H1 (cell line): ENCODE measurements at regions not wholly inside any gene's neighbourhood (a gene's known extent, or its start where the extent isn't known, plus 50 kb on each side); places are given as distances from the start of the nearest gene placed in this dataset.

Source experiments
- CTCF ChIA-PET: fragments of 300-600 bp; sonication (Branson Sonifier 250); formaldehyde crosslinking; loops from one replicate; lab custom pipeline; 2021; ENCODE audit not compliant: partially characterized antibody; lab: Charles Lee
- POLR2A ChIA-PET: fragments of 300-600 bp; sonication (Branson Sonifier 250); formaldehyde crosslinking; loops from one replicate; lab custom pipeline; 2021; ENCODE audit warnings: inconsistent platforms; ENCODE audit not compliant: partially characterized antibody; lab: Charles Lee
- DNase-seq, 2 experiments: peaks; one replicate each; pipeline versions ENCODE4 v3.0.0 to v3.0.0-alpha.2; 2010 to 2022; ENCODE audit warnings: low spot score in 2 of 2, low read depth in 1 of 2, mixed read lengths in 1 of 2
- FAIRE-seq: peaks from 2 replicates; lab custom pipeline; 2011; peaks lifted over from hg19 to GRCh38; lab: Jason Lieb, UNC
- H2AFZ ChIP-seq: 2 replicates; pipeline ENCODE4 v1.8.1; 2012; ENCODE audit warnings: low read length, inconsistent platforms
- H2AK5ac ChIP-seq: 2 replicates; pipeline ENCODE4 v1.6.1; 2013; ENCODE audit warnings: low read depth, low read length
- H2BK120ac ChIP-seq: replicated peaks from 2 replicates; pipeline ENCODE3; 2013; ENCODE audit warnings: low read depth, low read length, inconsistent platforms
- H2BK12ac ChIP-seq: 2 replicates; pipeline ENCODE4 v1.6.1; 2013; ENCODE audit warnings: low read depth, low read length
- H2BK15ac ChIP-seq: 2 replicates; pipeline ENCODE4 v1.6.1; 2013; ENCODE audit warnings: low read length
- H2BK20ac ChIP-seq: 2 replicates; pipeline ENCODE4 v1.6.1; 2013; ENCODE audit warnings: low read length
- H2BK5ac ChIP-seq: 2 replicates; pipeline ENCODE4 v1.6.1; 2013; ENCODE audit warnings: low read depth, low read length
- H3K14ac ChIP-seq: 2 replicates; pipeline ENCODE4 v1.6.1; 2013; ENCODE audit warnings: inconsistent platforms; ENCODE audit not compliant: insufficient read length
- H3K18ac ChIP-seq: 2 replicates; pipeline ENCODE4 v1.6.1; 2013; ENCODE audit warnings: low read length; ENCODE audit errors: extremely low read depth
- H3K23ac ChIP-seq: 2 replicates; pipeline ENCODE4 v1.6.1; 2013; ENCODE audit warnings: inconsistent platforms; ENCODE audit not compliant: insufficient read length
- H3K23me2 ChIP-seq: 2 replicates; pipeline ENCODE4 v1.6.1; 2013; ENCODE audit warnings: low read depth, low read length
- H3K27ac ChIP-seq: 2 replicates; pipeline ENCODE4 v1.6.1; 2011; ENCODE audit warnings: low read depth, low read length, inconsistent platforms
- H3K27me3 ChIP-seq, 4 experiments: replicated peaks in 1 of 4; 1 replicate in 1 of 4; 2 replicates in 3 of 4; pipeline versions ENCODE4 v1.6.1 to v1.8.1; 2011 to 2013; ENCODE audit warnings: low read length in 3 of 4, mild to moderate bottlenecking in 3 of 4, inconsistent platforms in 2 of 4, mixed read lengths in 2 of 4, moderate library complexity in 1 of 4; ENCODE audit not compliant: control insufficient read depth in 3 of 4, insufficient read depth in 3 of 4; ENCODE audit errors: extremely low read depth in 1 of 4
- H3K36me3 ChIP-seq, 4 experiments: 2 replicates each; pipeline versions ENCODE4 v1.6.1 to v1.8.1; 2011 to 2013; ENCODE audit warnings: mild to moderate bottlenecking in 4 of 4, low read length in 3 of 4, moderate library complexity in 2 of 4, control low read depth in 1 of 4, inconsistent platforms in 1 of 4; ENCODE audit not compliant: insufficient read depth in 4 of 4, control insufficient read depth in 2 of 4
- H3K4ac ChIP-seq: replicated peaks from 2 replicates; pipeline ENCODE3; 2013; ENCODE audit warnings: low read length, low read depth, mixed read lengths, inconsistent platforms; ENCODE audit not compliant: insufficient read length
- H3K4me1 ChIP-seq, 4 experiments: replicated peaks in 1 of 4; 1 replicate in 1 of 4; 2 replicates in 3 of 4; pipeline versions ENCODE4 v1.6.1 to v1.8.1; 2011 to 2013; ENCODE audit warnings: low read length in 3 of 4, inconsistent platforms in 2 of 4, mixed read lengths in 1 of 4; ENCODE audit not compliant: insufficient read depth in 4 of 4, control insufficient read depth in 3 of 4
- H3K4me2 ChIP-seq, 2 experiments: 2 replicates each; pipeline versions ENCODE4 v1.6.1 to v1.8.1; 2011 to 2013; ENCODE audit warnings: low read depth in 2 of 2, low read length in 2 of 2, control low read depth in 1 of 2, inconsistent platforms in 1 of 2, mild to moderate bottlenecking in 1 of 2; ENCODE audit not compliant: insufficient read depth in 1 of 2
- H3K4me3 ChIP-seq, 4 experiments: fragments of 200-600, 300-600 bp in 1 of 4; sonication (generic), shearing (Covaris generic), sonication (Bioruptor Twin) in 1 of 4; 2 replicates each; pipeline versions ENCODE4 v1.5.1 to v1.8.1; 2011 to 2016; ENCODE audit warnings: low read length in 4 of 4, low read depth in 3 of 4, control low read depth in 2 of 4, inconsistent platforms in 2 of 4, mild to moderate bottlenecking in 2 of 4, mixed read lengths in 1 of 4, moderate library complexity in 1 of 4; ENCODE audit not compliant: insufficient read depth in 2 of 4; ENCODE audit errors: extremely low read depth in 1 of 4
- H3K56ac ChIP-seq: replicated peaks from 2 replicates; pipeline ENCODE3; 2013; ENCODE audit warnings: low read depth, mild to moderate bottlenecking, mixed read lengths, low read length, inconsistent platforms; ENCODE audit not compliant: insufficient read length
- H3K79me1 ChIP-seq: 2 replicates; pipeline ENCODE4 v1.6.1; 2013; ENCODE audit warnings: low read depth, low read length, control low read depth
- H3K79me2 ChIP-seq, 2 experiments: 2 replicates each; pipeline versions ENCODE4 v1.6.1 to v1.8.1; 2012 to 2013; ENCODE audit warnings: low read length in 2 of 2, mild to moderate bottlenecking in 2 of 2, inconsistent platforms in 1 of 2; ENCODE audit not compliant: insufficient read depth in 2 of 2, control insufficient read depth in 1 of 2
- H3K9ac ChIP-seq, 4 experiments: replicated peaks in 1 of 4; 1 replicate in 1 of 4; 2 replicates in 3 of 4; pipeline versions ENCODE4 v1.6.1 to v1.8.1; 2011 to 2013; ENCODE audit warnings: low read depth in 3 of 4, low read length in 3 of 4, control low read depth in 2 of 4, mild to moderate bottlenecking in 2 of 4, moderate library complexity in 2 of 4, inconsistent platforms in 1 of 4; ENCODE audit errors: extremely low read depth in 1 of 4
- H3K9me3 ChIP-seq, 2 experiments: 2 replicates each; pipeline versions ENCODE4 v1.6.1 to v1.8.1; 2012 to 2013; ENCODE audit warnings: mild to moderate bottlenecking in 2 of 2, moderate library complexity in 2 of 2, control low read depth in 1 of 2, inconsistent platforms in 1 of 2, low read depth in 1 of 2, low read length in 1 of 2, mixed read lengths in 1 of 2; ENCODE audit not compliant: insufficient read depth in 2 of 2
- H4K20me1 ChIP-seq, 2 experiments: replicated peaks in 1 of 2; 2 replicates each; pipeline versions ENCODE3 to v1.8.1; 2011 to 2013; ENCODE audit warnings: inconsistent platforms in 2 of 2, low read length in 2 of 2, mild to moderate bottlenecking in 1 of 2; ENCODE audit not compliant: insufficient read depth in 2 of 2, control insufficient read depth in 1 of 2
- H4K5ac ChIP-seq: 2 replicates; pipeline ENCODE4 v1.6.1; 2013; ENCODE audit warnings: low read length, low read depth, mixed read lengths, inconsistent platforms; ENCODE audit not compliant: insufficient read length
- H4K8ac ChIP-seq: 2 replicates; pipeline ENCODE4 v1.8.0; 2013; ENCODE audit warnings: mild to moderate bottlenecking, moderate library complexity, low read length, inconsistent platforms; ENCODE audit not compliant: insufficient read depth; ENCODE audit errors: extremely low read depth
- H4K91ac ChIP-seq: replicated peaks from 2 replicates; pipeline ENCODE3; 2013; ENCODE audit warnings: low read length, mixed read lengths, inconsistent platforms; ENCODE audit not compliant: insufficient read length
- JUND ChIP-seq: IDR thresholded peaks from 2 replicates; pipeline ENCODE4 v1.6.1; 2011; ENCODE audit warnings: mild to moderate bottlenecking, improper control_type of control experiment, low read length
- NANOG ChIP-seq: IDR thresholded peaks from 2 replicates; pipeline ENCODE4 v1.6.1; 2011; ENCODE audit warnings: low read length, low read depth, mild to moderate bottlenecking, inconsistent platforms; ENCODE audit not compliant: insufficient read depth, poor library complexity, severe bottlenecking
- POLR2AphosphoS5 ChIP-seq: IDR thresholded peaks from 2 replicates; pipeline ENCODE4 v1.6.1; 2011; ENCODE audit warnings: low read depth, low read length
- SP1 ChIP-seq: IDR thresholded peaks from 2 replicates; pipeline ENCODE4 v1.6.1; 2011; ENCODE audit warnings: low read depth, low read length
- SRF ChIP-seq: IDR thresholded peaks from 2 replicates; pipeline ENCODE4 v1.6.1; 2011; ENCODE audit warnings: mild to moderate bottlenecking, low read depth, low read length, moderate library complexity
- WGBS, 2 experiments: shearing (Covaris generic) in 1 of 2; methylation state at CpG; one replicate each; pipeline versions ENCODE4 v1.1.6 to v1.1.7; 2013 to 2015; ENCODE audit warnings: low lambda C conversion rate in 2 of 2, mixed read lengths in 2 of 2, inconsistent platforms in 1 of 2, low coverage in 1 of 2, missing lambda C conversion rate in 1 of 2; ENCODE audit not compliant: insufficient replicate concordance in 2 of 2, insufficient coverage in 1 of 2, insufficient read length in 1 of 2; ENCODE audit errors: extremely low coverage in 1 of 2, missing lambda C conversion rate in 1 of 2; 5-methylcytosine and 5-hydroxymethylcytosine counted together

DNA sequence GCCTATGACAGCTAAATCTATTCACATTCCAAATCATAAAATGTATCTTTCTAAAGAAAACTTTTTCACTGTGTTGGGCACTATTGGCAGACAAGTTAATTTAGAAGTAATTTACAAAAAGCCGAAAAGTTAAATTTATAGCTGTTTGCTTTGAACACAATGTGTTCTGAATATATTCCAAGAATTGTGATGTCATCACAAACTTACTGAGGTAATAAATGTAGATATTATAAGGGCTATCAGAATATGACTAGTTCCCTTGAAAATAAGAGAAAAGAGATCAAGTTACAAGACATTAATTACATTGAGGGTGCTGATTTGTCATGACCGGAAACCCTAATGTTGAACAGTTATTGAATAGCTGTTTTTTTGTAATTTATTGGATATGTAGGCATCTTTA lies 153.9 kb upstream of the SCN7A start:
- no peaks in the 10 kb centered on the region for H3K79me2 ChIP-seq
- no peak for FAIRE-seq
- H3K27ac ChIP-seq = no peak overlapping the region
- no peaks in the 10 kb centered on the region for H3K27me3 ChIP-seq
- H3K4ac ChIP-seq = no peak overlapping the region
- H3K9ac ChIP-seq = no peak overlapping the region
- H4K20me1 ChIP-seq = no peaks in the 10 kb centered on the region
- H3K56ac ChIP-seq = no peak overlapping the region
- no peak overlapping the region for H2BK5ac ChIP-seq
- H2AFZ ChIP-seq = no peak overlapping the region
- H4K8ac ChIP-seq = no peak overlapping the region
- H2BK12ac ChIP-seq = no peak overlapping the region
- no peak overlapping the region for H2BK120ac ChIP-seq
- no peak overlapping the region for H3K4me3 ChIP-seq
- no peak overlapping the region for H3K14ac ChIP-seq
- H3K4me1 ChIP-seq = no peaks in the 10 kb centered on the region
- no peak overlapping the region for H2AK5ac ChIP-seq
- H3K79me1 ChIP-seq = no peaks in the 10 kb centered on the region
- POLR2A ChIA-PET = no interaction called here
- no peak for DNase-seq
- no peak overlapping the region for H3K23ac ChIP-seq
- H3K9me3 ChIP-seq = no peaks in the 10 kb centered on the region
- no peaks in the 10 kb centered on the region for H3K36me3 ChIP-seq
- no peak overlapping the region for H3K18ac ChIP-seq
- TF ChIP-seq POLR2AphosphoS5 = no peak
- TF ChIP-seq JUND = no peak
- TF ChIP-seq NANOG = no peak
- no peak for TF ChIP-seq SP1
- TF ChIP-seq SRF = no peak
- H2BK20ac ChIP-seq = no peak overlapping the region
- H4K91ac ChIP-seq = no peak overlapping the region
- no peak overlapping the region for H3K4me2 ChIP-seq
- CTCF ChIA-PET = interaction anchor here (1.1 to 1.6 kb wide), 2 partner anchors 9 to 20 kb away, joined by 3 to 4 read pairs; no protein-coding TSS in a partner anchor
- H4K5ac ChIP-seq = no peak overlapping the region
- H2BK15ac ChIP-seq = no peak overlapping the region
- WGBS, 2 experiments = 89% methylated on average over 2 of the region's 2 CpGs; no CpG with 5 or more reads in 1 of the 2 experiments
- no peaks in the 10 kb centered on the region for H3K23me2 ChIP-seq
